ENCODE measurements at regions not wholly inside any gene's neighbourhood (a gene's known extent, or its start where the extent isn't known, plus 50 kb on each side); places are given as distances from the start of the nearest gene placed in this dataset.

- no peak for DNase-seq
Observed at GRCh38 chr13:86729206-86729605, 930.0 kb upstream of the SLITRK6 start.

GRCh38 chr13:86731987-86732386 is 932.8 kb upstream of the SLITRK6 start:
- DNase-seq: no peak

- no peak for DNase-seq
Observed at GRCh38 chr13:86737334-86737932, 933.7 kb upstream of the SLITRK5 start.

- no peak for DNase-seq
Observed at GRCh38 chr13:86741762-86742285, 929.3 kb upstream of the SLITRK5 start.

- DNase-seq: no peak
Observed at GRCh38 chr13:86757236-86757978, 913.8 kb upstream of the SLITRK5 start.

GRCh38 chr13:86758116-86758515 is 913.1 kb upstream of the SLITRK5 start:
- no peak for DNase-seq

- DNase-seq: no peak
Observed at GRCh38 chr13:86760620-86761019, 910.6 kb upstream of the SLITRK5 start.

GRCh38 chr13:86765462-86765861 is 905.7 kb upstream of the SLITRK5 start:
- no peak for DNase-seq

GRCh38 chr13:86788616-86789015 is 882.6 kb upstream of the SLITRK5 start:
- no peak for DNase-seq

- DNase-seq: no peak
Observed at GRCh38 chr13:86792153-86792651, 879.0 kb upstream of the SLITRK5 start.

- DNase-seq: no peak
Observed at GRCh38 chr13:86795858-86796257, 875.3 kb upstream of the SLITRK5 start.

GRCh38 chr13:86810361-86810760 is 860.8 kb upstream of the SLITRK5 start:
- DNase-seq: no peak

GRCh38 chr13:86813198-86813597 is 858.0 kb upstream of the SLITRK5 start:
- DNase-seq: no peak

- no peak for DNase-seq
Observed at GRCh38 chr13:86825410-86825809, 845.8 kb upstream of the SLITRK5 start.

GRCh38 chr13:86826232-86826631 is 844.9 kb upstream of the SLITRK5 start:
- no peak for DNase-seq

GRCh38 chr13:86830046-86830445 is 841.1 kb upstream of the SLITRK5 start:
- no peak for DNase-seq

GRCh38 chr13:86831084-86831483 is 840.1 kb upstream of the SLITRK5 start:
- no peak for DNase-seq

GRCh38 chr13:86838411-86839120 is 832.6 kb upstream of the SLITRK5 start:
- no peak for DNase-seq

- no peak for DNase-seq
Observed at GRCh38 chr13:86839221-86839620, 832.0 kb upstream of the SLITRK5 start.

- no peak for DNase-seq
Observed at GRCh38 chr13:86840250-86841191, 830.6 kb upstream of the SLITRK5 start.

GRCh38 chr13:86841264-86841663 is 829.9 kb upstream of the SLITRK5 start:
- DNase-seq: no peak
